ENCODE measurements at regions not wholly inside any gene's neighbourhood (a gene's known extent, or its start where the extent isn't known, plus 50 kb on each side); places are given as distances from the start of the nearest gene placed in this dataset.

DNA sequence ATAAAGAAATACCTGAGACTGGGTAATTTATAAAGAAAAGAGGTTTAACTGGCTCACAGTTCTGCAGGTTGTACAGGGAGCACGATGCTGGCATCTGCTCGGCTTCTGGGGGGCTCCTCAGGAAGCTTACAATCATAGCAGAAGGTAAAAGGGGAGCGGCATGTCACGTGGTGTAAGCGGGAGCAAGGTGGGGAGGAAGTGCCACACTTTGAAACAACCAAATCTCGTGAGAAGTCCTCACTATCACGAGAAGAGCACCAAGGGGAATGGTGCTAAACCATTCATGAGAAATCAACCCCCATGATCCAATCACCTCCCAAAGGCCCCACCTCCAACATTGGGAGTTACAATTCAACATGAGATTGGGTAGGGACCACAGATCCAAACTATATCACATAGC is 67.7 kb downstream of the AKR1B1 start:
- ChIA-PET POLR2A (no interaction called here), CTCF (no interaction called here)
- Mint-ChIP-seq H3K36me3 (ENCODE audit: low read depth) (no peaks in the 10 kb centered on the region), H3K27ac (no peak overlapping the region), H3K9me3 (no peaks in the 10 kb centered on the region), H3K27me3 (peaks cover 10% of the 10 kb centered on the region), H3K4me3 (no peak overlapping the region), H3K4me1 (no peaks in the 10 kb centered on the region)
- DNase-seq: no peak

DNA sequence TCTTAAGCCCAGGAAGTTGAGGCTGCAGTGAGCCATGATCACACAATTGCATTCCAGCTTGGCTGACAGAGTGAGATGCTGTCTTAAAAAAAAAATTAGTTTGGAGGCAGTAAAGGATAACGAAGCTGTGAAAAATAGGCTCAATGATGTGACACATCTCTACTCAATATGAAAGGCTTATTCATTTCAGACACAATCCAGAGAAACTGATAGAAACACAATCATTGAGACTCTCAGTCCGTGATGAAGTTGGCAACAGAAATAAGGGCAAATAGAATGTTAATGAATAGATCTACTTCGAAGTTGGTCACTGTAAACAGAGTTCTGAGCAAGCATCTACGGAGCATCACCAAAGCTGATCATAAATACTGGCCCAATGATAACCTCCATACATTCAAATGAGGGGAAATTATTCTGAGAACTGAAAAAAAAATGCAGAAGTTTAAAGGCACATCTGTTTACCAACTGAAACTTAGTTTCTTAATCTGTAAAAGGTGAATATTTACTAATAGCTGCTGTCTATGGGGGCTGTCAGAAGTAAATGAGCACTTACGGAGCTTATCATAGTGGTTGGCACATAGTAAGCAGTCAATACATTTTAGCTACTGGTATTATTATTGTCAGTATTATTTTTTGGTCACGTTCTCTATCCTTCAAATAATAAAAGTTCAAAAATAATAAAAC is 70.4 kb downstream of the AKR1B1 start:
- Mint-ChIP-seq H3K36me3 (ENCODE audit: low read depth) (no peaks in the 10 kb centered on the region), H3K9me3 (no peaks in the 10 kb centered on the region), H3K27me3 (peaks cover 6% of the 10 kb centered on the region), H3K4me1 (no peaks in the 10 kb centered on the region), H3K4me3 (no peak overlapping the region), H3K27ac (no peak overlapping the region)
- CTCF ChIA-PET: no interaction called here
- POLR2A ChIA-PET: no interaction called here
- DNase-seq: no peak

- POLR2A ChIA-PET: no interaction called here
- no peaks in the 10 kb centered on the region for H3K4me1 Mint-ChIP-seq
- H3K27me3 Mint-ChIP-seq: peaks cover 6% of the 10 kb centered on the region
- H3K4me3 Mint-ChIP-seq: no peak overlapping the region
- H3K36me3 Mint-ChIP-seq (ENCODE audit: low read depth): no peaks in the 10 kb centered on the region
- H3K27ac Mint-ChIP-seq: no peak overlapping the region
- CTCF ChIA-PET: interaction anchor here (0.7 kb wide), 1 partner anchor 21 kb away, joined by 4 read pairs; no protein-coding TSS in a partner anchor
- no peak for DNase-seq
- no peaks in the 10 kb centered on the region for H3K9me3 Mint-ChIP-seq
These were observed 61.8 kb upstream of the SLC35B4 start for GRCh38 chr7:134378562-134378961.

GRCh38 chr7:134376693-134377092 is 60.0 kb upstream of the SLC35B4 start:
- Mint-ChIP-seq H3K4me1 (no peaks in the 10 kb centered on the region), H3K9me3 (no peaks in the 10 kb centered on the region), H3K4me3 (no peak overlapping the region), H3K27ac (no peak overlapping the region), H3K36me3 (ENCODE audit: low read depth) (no peaks in the 10 kb centered on the region), H3K27me3 (peaks cover 6% of the 10 kb centered on the region)
- CTCF ChIA-PET: no interaction called here
- DNase-seq: no peak
- POLR2A ChIA-PET: no interaction called here

DNA sequence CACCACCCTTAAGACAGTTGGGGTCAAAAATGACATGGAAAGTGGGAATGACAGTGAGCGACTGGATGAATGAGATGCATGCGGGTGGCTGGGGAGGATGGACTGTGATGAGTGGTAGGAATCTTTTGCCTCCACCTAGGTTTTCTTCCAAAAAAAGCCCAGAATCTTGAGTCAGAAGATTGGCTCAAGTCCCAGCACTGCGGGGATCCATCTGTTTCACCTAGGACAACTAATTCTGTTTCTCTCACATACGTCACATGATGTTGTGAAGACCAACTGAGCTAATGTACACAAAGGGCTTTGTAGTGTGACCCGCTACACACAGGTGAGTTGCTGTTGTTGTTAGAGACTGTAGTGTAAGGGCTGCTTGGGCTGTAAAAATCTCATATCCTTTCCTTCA is 58.5 kb upstream of the SLC35B4 start:
- H3K27ac Mint-ChIP-seq: no peak overlapping the region
- CTCF ChIA-PET: no interaction called here
- no peaks in the 10 kb centered on the region for H3K36me3 Mint-ChIP-seq (ENCODE audit: low read depth)
- no peak for DNase-seq
- no peak overlapping the region for H3K4me3 Mint-ChIP-seq
- no peaks in the 10 kb centered on the region for H3K9me3 Mint-ChIP-seq
- H3K4me1 Mint-ChIP-seq: no peaks in the 10 kb centered on the region
- peaks cover 6% of the 10 kb centered on the region for H3K27me3 Mint-ChIP-seq
- POLR2A ChIA-PET: no interaction called here

DNA sequence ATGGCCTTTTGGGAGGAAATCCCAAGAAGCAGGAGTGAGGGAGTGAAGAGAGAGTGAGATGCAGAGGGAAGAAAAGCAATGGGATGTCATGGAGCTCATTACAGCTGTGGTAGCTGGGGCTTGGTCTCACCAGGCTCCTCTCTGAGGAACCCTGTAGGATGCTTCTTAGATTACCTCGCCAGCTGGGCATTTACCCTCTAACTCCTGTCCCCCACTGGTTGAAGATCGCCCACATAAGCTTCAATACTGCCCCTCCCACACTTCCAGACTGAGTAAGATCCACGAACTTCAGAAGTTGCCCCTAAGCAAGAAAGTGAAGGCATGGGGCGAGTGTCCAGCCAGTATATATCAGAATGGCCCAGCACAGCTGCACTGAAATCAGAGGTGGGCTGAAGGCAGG is 58.1 kb upstream of the SLC35B4 start:
- POLR2A ChIA-PET: no interaction called here
- peaks cover 6% of the 10 kb centered on the region for H3K27me3 Mint-ChIP-seq
- no peaks in the 10 kb centered on the region for H3K9me3 Mint-ChIP-seq
- CTCF ChIA-PET: no interaction called here
- no peak for DNase-seq
- no peaks in the 10 kb centered on the region for H3K4me1 Mint-ChIP-seq
- no peak overlapping the region for H3K27ac Mint-ChIP-seq
- no peaks in the 10 kb centered on the region for H3K36me3 Mint-ChIP-seq (ENCODE audit: low read depth)
- no peak overlapping the region for H3K4me3 Mint-ChIP-seq

DNA sequence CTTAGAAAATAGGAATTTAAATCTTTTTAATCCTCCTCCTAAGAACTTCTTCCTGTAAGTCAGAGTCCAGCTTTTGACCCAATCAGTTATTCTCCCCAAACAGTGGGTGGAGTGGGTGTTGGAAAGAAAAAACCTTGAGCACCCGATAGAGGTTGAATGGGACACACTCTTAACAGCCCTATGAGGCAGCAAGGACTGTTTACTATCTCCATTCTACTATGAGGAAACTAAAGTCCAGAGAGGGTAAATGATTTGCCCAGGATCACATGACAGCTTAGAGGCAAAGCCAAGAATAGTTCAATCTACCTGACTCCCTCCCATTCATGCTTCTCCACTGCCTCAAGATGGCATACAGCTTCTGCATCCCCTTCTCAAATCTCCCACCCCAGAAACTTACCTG is 57.6 kb upstream of the SLC35B4 start:
- ChIA-PET POLR2A (no interaction called here), CTCF (no interaction called here)

GRCh38 chr7:134372858-134373257 is 56.1 kb upstream of the SLC35B4 start:
- no peaks in the 10 kb centered on the region for H3K9me3 Mint-ChIP-seq

More for the DNA sequence above, 57.6 kb upstream of the SLC35B4 start:
- Mint-ChIP-seq H3K27ac (no peak overlapping the region), H3K27me3 (peaks cover 6% of the 10 kb centered on the region), H3K9me3 (no peaks in the 10 kb centered on the region), H3K4me3 (no peak overlapping the region), H3K36me3 (ENCODE audit: low read depth) (no peaks in the 10 kb centered on the region), H3K4me1 (no peaks in the 10 kb centered on the region)
- DNase-seq: no peak

GRCh38 chr7:134371971-134372370 is 55.2 kb upstream of the SLC35B4 start:
- Mint-ChIP-seq H3K9me3 (no peaks in the 10 kb centered on the region), H3K36me3 (ENCODE audit: low read depth) (no peaks in the 10 kb centered on the region), H3K27ac (no peak overlapping the region), H3K4me1 (no peaks in the 10 kb centered on the region), H3K4me3 (no peak overlapping the region), H3K27me3 (peaks cover 18% of the 10 kb centered on the region)
- ChIA-PET CTCF (no interaction called here), POLR2A (no interaction called here)
- DNase-seq: no peak

More at GRCh38 chr7:134372858-134373257, 56.1 kb upstream of the SLC35B4 start:
- Mint-ChIP-seq H3K27ac (no peak overlapping the region), H3K4me3 (no peak overlapping the region), H3K27me3 (peaks cover 18% of the 10 kb centered on the region), H3K4me1 (no peaks in the 10 kb centered on the region), H3K36me3 (ENCODE audit: low read depth) (no peaks in the 10 kb centered on the region)
- ChIA-PET POLR2A (no interaction called here), CTCF (interaction anchor here (0.9 kb wide), 1 partner anchor 15 kb away, joined by 3 read pairs; no protein-coding TSS in a partner anchor)
- DNase-seq: no peak

GRCh38 chr7:134371536-134371935 is 54.8 kb upstream of the SLC35B4 start:
- H3K27ac Mint-ChIP-seq: no peak overlapping the region
- no peaks in the 10 kb centered on the region for H3K9me3 Mint-ChIP-seq
- H3K36me3 Mint-ChIP-seq (ENCODE audit: low read depth): no peaks in the 10 kb centered on the region
- peaks cover 16% of the 10 kb centered on the region for H3K27me3 Mint-ChIP-seq
- no peak overlapping the region for H3K4me3 Mint-ChIP-seq
- no peaks in the 10 kb centered on the region for H3K4me1 Mint-ChIP-seq
- CTCF ChIA-PET: no interaction called here
- DNase-seq: no peak
- POLR2A ChIA-PET: no interaction called here

DNA sequence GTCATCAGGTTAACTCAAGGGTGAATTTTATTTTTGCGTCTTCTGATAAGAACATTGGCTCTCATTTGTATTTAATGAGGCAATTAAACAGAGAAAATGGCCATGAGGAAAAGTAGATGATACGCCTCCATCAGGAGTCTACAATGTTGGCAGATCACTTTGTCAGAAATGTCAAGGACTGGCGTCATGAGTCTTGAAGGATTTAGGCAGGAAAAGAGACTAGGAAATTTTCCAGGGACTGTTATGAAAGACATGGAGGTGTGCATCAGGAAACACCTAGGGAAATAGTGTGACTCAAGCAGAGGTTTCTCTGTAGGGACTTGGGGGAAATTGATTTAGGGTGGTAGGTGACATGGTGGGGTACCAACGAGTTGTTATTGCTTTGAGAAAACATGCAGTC is 53.4 kb upstream of the SLC35B4 start:
- CTCF ChIA-PET: no interaction called here

GRCh38 chr7:134368851-134369544 is 52.3 kb upstream of the SLC35B4 start:
- Mint-ChIP-seq H3K9me3 (no peaks in the 10 kb centered on the region), H3K27ac (no peak overlapping the region), H3K4me3 (no peak overlapping the region), H3K4me1 (no peaks in the 10 kb centered on the region), H3K27me3 (peaks cover 14% of the 10 kb centered on the region), H3K36me3 (ENCODE audit: low read depth) (no peaks in the 10 kb centered on the region)
- no peak for DNase-seq
- ChIA-PET POLR2A (no interaction called here), CTCF (interaction anchor here (0.6 kb wide), 1 partner anchor 934 kb away, joined by 3 read pairs; no protein-coding TSS in a partner anchor)

More for the DNA sequence above, 53.4 kb upstream of the SLC35B4 start:
- no peak overlapping the region for H3K4me3 Mint-ChIP-seq
- H3K27ac Mint-ChIP-seq: no peak overlapping the region
- H3K9me3 Mint-ChIP-seq: no peaks in the 10 kb centered on the region
- peaks cover 14% of the 10 kb centered on the region for H3K27me3 Mint-ChIP-seq
- POLR2A ChIA-PET: no interaction called here
- no peak for DNase-seq
- no peaks in the 10 kb centered on the region for H3K36me3 Mint-ChIP-seq (ENCODE audit: low read depth)
- H3K4me1 Mint-ChIP-seq: no peaks in the 10 kb centered on the region

DNA sequence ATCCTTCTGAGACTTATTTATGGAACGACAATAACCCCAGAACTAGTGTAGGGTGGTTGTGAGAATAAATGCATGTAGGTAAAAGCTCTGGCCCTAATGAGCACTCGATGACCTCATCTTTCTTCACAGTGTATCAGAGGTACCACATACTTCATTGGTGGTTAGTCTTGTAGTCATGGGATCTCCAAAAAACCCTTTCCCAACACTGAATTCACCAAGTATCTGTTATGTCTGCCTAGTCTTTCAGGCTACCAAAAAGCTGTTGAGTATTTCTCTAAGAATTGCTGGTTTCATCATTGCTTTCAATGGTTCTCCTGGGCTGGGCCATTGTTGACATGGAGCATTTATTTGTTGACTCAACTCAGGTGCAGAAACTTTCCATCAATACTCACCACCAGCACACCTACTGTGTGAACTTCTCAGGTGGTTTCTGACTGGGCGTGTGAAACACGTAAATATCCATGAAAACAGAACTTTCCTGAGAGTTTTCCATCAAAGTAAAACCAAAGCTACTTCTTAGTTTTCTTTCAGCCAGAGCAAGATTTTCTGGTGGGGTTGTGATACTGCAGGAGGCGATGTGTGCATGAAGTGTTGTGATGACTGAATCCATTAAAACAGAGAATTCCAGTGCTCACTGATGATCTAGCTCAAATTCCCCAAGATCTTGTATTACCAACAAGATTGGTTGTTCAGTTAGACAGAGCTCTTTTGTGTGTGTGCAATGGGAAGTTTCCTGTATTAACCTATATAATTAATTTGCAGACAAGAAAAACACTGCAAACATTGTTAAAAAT is 51.4 kb upstream of the SLC35B4 start:
- H3K27ac Mint-ChIP-seq: no peak overlapping the region
- no peaks in the 10 kb centered on the region for H3K36me3 Mint-ChIP-seq (ENCODE audit: low read depth)
- DNase-seq: no peak
- H3K4me3 Mint-ChIP-seq: no peak overlapping the region
- ChIA-PET CTCF (interaction anchor here (0.6 to 0.7 kb wide), 2 partner anchors 28 to 935 kb away, joined by 3 read pairs; no protein-coding TSS in a partner anchor), POLR2A (no interaction called here)
- no peaks in the 10 kb centered on the region for H3K9me3 Mint-ChIP-seq
- no peaks in the 10 kb centered on the region for H3K4me1 Mint-ChIP-seq
- H3K27me3 Mint-ChIP-seq: peaks cover 14% of the 10 kb centered on the region

Measured in activated CD4-positive, alpha-beta T cell treated with anti-CD3 and anti-CD28 coated beads, Interleukin-2, amount 10 ng/mL, durations not matched to agents 7 days and 5 days (primary cell).